ENCODE measurements at regions not wholly inside any gene's neighbourhood (a gene's known extent, or its start where the extent isn't known, plus 50 kb on each side); places are given as distances from the start of the nearest gene placed in this dataset.

- CTCF ChIA-PET, result interaction anchor here (0.7 kb wide), 1 partner anchor 48 kb away, joined by 3 read pairs; no protein-coding TSS in a partner anchor
- no peak for TF ChIP-seq CTCF (conservative IDR thresholded peaks at IDR 0.05; ENCODE audit: low read depth)
- POLR2A ChIA-PET (ENCODE audit: low non-redundant PET), result no interaction called here
Observed at GRCh38 chr7:25928549-25929330, 223.3 kb upstream of the NFE2L3 start.

DNA sequence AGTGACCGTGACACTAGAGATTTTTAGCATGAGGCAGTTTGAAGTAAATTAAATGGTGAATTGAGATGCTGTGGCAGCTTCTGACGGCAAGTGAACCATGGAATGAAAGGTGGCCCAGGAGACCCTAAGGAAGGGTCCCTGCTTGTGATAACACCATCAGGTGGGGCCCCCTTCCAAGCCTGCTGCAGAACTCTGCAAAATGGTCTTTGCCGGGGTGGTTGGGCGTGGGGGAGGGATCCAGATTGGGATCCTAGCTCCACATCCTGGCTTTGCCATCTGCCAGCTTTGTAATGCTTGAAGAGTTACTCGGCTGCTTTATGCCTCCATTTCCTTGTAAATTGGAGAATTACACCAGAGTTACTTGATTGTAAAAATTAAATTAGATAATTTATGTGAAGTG, 222.6 kb upstream of the NFE2L3 start:
- DNase-seq (ENCODE audit: low spot score), result no peak
- TF ChIP-seq CTCF (conservative IDR thresholded peaks at IDR 0.05; ENCODE audit: low read depth), result no peak
- ChIA-PET POLR2A (ENCODE audit: low non-redundant PET) (no interaction called here), CTCF (interaction anchor here (0.7 kb wide), 1 partner anchor 47 kb away, joined by 3 read pairs; no protein-coding TSS in a partner anchor)
- H3K27ac ChIP-seq, result no peak overlapping the region

More at GRCh38 chr7:25928549-25929330, 223.3 kb upstream of the NFE2L3 start:
- no peak for DNase-seq (ENCODE audit: low spot score)
- no peak overlapping the region for H3K27ac ChIP-seq

DNA sequence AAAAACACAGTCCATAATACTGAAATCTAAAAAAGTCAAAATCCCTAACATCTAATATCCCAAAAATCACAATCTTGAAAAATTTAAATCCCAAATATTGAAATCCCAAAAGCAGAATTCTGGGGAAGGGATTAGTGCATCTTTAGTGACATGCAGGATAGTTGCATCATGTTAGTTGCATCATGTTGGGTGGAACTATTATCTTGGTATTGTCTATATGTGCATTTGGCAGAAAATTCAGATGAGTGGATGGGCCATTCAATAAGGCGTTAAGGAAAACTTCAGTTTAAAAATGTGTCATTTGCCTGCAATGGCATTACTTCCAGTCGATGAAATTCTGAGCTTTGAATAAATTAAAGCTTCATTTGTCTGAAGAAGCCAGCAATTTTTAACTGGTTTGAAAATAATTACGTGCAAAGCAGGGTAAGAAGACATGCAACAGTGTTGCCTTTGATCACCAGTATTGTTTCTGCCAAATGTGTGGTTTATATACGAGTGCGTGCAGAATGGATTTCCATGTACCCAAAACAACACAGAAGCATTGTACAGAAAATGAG, 221.4 kb upstream of the NFE2L3 start:
- DNase-seq (ENCODE audit: low spot score), result no peak
- POLR2A ChIA-PET (ENCODE audit: low non-redundant PET), result no interaction called here
- CTCF ChIA-PET, result interaction anchor here (0.6 kb wide), 1 partner anchor 450 kb away, joined by 5 read pairs; no protein-coding TSS in a partner anchor
- no peak overlapping the region for H3K27ac ChIP-seq
- TF ChIP-seq CTCF (conservative IDR thresholded peaks at IDR 0.05; ENCODE audit: low read depth), result no peak

DNA sequence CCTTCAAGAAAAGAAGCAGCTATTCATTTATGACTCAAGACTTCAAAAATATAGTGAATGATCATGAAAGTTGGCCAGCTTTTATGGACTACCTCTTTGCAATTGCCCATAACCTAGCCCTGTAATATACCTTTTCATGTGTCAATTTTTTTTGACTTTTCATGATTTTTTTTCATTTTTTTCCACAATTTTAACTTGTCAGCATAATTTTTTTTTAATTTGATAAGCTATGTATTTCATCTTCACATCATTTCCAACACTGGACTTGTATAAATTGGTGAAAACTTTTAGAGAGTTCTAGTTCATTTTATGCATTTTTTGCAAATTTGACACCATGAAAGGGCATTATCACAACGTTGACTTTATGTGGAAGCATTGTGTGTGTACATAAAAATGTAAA, 220.8 kb upstream of the NFE2L3 start:
- TF ChIP-seq CTCF (conservative IDR thresholded peaks at IDR 0.05; ENCODE audit: low read depth), result no peak
- no peak overlapping the region for H3K27ac ChIP-seq
- ChIA-PET CTCF (interaction anchor here (0.6 kb wide), 1 partner anchor 229 kb away, joined by 3 read pairs; no protein-coding TSS in a partner anchor), POLR2A (ENCODE audit: low non-redundant PET) (no interaction called here)
- DNase-seq (ENCODE audit: low spot score), result no peak

DNA sequence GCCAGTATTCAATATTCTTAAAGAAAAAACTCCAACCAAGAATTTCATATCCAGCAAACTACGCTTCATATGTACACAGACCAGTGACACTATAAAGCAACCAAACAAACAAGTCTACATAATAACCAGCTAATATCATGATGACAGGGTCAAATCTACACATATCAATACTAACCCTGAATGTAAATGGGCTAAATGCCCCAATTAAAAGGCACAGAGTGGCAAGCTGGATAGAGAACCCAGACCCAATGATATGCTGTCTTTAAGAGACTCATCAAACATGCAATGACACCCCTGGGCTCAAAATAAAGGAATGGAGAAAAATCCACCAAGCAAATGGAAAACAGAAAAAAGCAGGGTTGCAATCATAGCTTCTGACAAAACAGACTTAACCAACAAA, 218.1 kb upstream of the NFE2L3 start:
- DNase-seq (ENCODE audit: low spot score), result no peak
- no peak for TF ChIP-seq CTCF (conservative IDR thresholded peaks at IDR 0.05; ENCODE audit: low read depth)
- ChIA-PET POLR2A (ENCODE audit: low non-redundant PET) (no interaction called here), CTCF (no interaction called here)
- H3K27ac ChIP-seq, result no peak overlapping the region

- ChIA-PET POLR2A (ENCODE audit: low non-redundant PET) (interaction anchor here (0.6 kb wide), 1 partner anchor 221 kb away, joined by 10 read pairs; no protein-coding TSS in a partner anchor), CTCF (interaction anchor here (0.6 to 0.9 kb wide), 2 partner anchors 13 to 48 kb away, joined by 3 to 5 read pairs; no protein-coding TSS in a partner anchor)
- TF ChIP-seq CTCF (conservative IDR thresholded peaks at IDR 0.05; ENCODE audit: low read depth), result no peak
Observed at GRCh38 chr7:25940086-25940906, 211.7 kb upstream of the NFE2L3 start.

More at GRCh38 chr7:25940086-25940906, 211.7 kb upstream of the NFE2L3 start:
- DNase-seq (ENCODE audit: low spot score), result no peak
- peak overlapping the region; percentile 60; the same call in 1 of the 2 replicates for H3K27ac ChIP-seq

All from RWPE1 (cell line).